Testis (tissue), 2 donors: ENCODE measurements at regions not wholly inside any gene's neighbourhood (a gene's known extent, or its start where the extent isn't known, plus 50 kb on each side); places are given as distances from the start of the nearest gene placed in this dataset.

Source experiments
- POLR2A ChIP-seq: fragments of 450-650 bp; IDR thresholded peaks from one replicate; pipeline ENCODE4 v1.6.1; 2017; ENCODE audit warnings: antibody characterized with exemption, mild to moderate bottlenecking, moderate library complexity
- TF ChIP-seq, protein P1 (sequence below), 3 experiments: fragments of 450-650 bp in 2 of 3; fragments of 200-600 bp in 1 of 3; sonication (generic) in 1 of 3; IDR thresholded peaks; one replicate each; pipeline ENCODE4 v1.5.1; 2016 to 2019; ENCODE audit warnings: antibody characterized with exemption in 3 of 3, mild to moderate bottlenecking in 2 of 3, moderate library complexity in 1 of 3

DNA sequence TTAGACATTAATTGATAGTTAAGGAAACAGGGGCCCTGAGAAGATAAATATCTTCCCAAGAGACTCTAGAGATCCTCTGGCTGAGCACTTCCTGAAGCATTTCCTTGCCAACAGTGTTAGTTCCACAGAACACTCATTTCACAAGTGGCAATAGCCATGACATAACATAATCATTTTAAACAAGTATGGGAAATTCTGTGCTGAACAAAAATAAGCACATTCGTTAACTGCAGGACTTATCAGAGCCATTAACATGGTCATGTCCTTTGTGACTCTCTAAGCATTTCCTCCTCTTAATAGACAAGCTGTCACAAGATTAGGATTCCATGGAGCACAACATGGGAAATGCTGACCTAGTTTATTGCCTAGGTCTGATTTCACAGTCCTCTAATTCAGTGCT, 184.9 kb downstream of the SNX18 start:
- TF ChIP-seq, protein P1, sequence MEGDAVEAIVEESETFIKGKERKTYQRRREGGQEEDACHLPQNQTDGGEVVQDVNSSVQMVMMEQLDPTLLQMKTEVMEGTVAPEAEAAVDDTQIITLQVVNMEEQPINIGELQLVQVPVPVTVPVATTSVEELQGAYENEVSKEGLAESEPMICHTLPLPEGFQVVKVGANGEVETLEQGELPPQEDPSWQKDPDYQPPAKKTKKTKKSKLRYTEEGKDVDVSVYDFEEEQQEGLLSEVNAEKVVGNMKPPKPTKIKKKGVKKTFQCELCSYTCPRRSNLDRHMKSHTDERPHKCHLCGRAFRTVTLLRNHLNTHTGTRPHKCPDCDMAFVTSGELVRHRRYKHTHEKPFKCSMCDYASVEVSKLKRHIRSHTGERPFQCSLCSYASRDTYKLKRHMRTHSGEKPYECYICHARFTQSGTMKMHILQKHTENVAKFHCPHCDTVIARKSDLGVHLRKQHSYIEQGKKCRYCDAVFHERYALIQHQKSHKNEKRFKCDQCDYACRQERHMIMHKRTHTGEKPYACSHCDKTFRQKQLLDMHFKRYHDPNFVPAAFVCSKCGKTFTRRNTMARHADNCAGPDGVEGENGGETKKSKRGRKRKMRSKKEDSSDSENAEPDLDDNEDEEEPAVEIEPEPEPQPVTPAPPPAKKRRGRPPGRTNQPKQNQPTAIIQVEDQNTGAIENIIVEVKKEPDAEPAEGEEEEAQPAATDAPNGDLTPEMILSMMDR (IDR thresholded peaks at IDR 0.05), result no peak
- no peak for TF ChIP-seq POLR2A
